ENCODE measurements at regions not wholly inside any gene's neighbourhood (a gene's known extent, or its start where the extent isn't known, plus 50 kb on each side); places are given as distances from the start of the nearest gene placed in this dataset.

DNA sequence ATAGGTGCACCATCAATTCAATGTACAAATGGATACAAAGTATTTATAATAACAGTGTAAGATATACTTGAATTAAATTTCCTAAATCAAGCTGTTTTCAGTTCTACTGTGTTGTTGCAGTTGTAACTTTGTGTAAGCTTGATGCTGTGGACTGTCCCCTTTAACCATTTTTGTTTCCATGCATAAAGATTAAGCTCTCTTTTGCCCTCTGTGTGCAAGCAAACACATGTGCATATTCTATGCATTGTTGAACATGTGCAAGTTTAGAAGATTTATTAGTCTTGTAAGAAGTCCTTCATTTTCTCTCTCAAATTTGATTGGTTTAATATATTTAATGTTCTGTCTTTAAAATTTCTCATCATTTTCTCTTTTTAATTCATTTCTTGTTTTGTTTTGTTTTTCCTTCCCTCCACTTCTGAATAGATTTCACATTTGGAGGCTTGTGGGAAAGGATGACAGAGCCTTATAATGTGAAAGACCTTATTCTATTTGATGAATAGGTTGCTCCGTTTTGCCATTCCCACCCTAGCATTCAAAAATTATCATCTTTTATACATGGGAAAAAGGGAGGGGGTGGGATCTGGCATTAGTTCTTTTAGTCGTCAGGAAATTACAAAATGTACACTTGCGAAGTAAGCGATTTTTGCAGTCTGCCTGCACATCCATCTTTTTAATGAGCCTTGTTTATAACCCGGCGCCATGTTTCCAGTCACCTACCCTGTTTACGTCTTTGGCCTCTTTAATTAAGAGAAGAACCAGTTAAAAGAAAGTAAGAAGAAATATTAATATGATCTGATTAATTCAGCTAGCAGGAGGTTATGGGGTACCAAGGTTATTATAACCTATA, 961.5 kb upstream of the NR2F2 start:
- DNase-seq (ENCODE audit: low read depth in 2 of 2), result no peak

DNA sequence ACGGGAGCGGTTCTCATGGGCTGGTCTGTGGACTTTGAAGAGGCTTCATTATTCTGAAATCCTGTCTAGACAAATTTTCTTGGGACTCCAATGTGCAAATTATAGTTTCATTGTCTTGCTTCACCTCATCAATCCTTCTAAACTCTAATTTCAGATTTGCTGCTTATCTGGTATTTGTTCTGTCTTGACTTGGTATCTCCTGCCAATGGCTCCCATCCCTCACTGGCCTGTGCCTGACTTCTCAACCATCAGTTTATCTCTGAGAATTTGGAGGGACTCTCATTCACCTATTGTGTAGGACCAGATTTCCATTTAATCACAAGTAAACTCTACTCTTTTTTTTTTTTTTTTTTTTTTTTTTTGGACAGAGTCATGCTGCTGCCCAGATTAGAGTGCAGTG, 960.2 kb upstream of the NR2F2 start:
- no peak for DNase-seq (ENCODE audit: low read depth in 2 of 2)

DNA sequence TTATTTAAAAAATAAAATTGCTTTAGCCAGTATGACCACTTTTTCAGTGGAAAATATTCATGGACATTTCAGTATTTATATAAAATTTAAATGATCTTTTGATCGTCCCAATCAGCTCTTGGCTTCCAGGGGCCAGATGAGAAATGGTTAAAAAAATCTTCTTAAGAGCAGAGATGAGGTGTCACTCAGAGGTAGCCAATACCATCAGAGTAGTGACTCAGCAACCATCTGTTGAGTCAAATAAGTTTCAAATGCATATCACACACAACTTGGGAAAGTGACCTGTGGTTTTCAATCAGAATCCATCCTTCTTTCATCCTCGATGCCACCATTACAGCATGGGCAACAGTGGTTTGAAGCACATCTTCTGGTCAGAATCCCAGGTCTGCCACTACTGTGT, 958.8 kb upstream of the NR2F2 start:
- DNase-seq (ENCODE audit: low read depth in 2 of 2), result no peak

DNA sequence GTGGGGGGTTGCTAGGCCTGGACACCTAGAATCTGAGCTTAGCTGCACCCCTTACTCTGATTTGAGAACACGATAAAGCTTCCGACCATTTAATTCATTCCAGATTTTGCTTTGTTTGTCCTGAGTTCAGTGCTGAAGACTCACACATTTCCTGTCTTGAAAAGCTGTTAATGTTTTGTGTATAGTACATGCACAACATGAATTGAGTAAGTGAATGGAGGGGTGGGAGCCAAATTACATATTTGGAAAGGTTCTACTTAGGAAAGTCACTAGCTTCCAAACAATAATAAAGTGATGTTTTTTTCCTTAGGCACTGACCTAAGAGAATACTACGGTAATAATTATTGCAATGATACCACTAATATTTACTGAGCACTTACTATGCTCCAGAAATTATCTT, 955.2 kb upstream of the NR2F2 start:
- no peak for DNase-seq (ENCODE audit: low read depth in 2 of 2)

DNA sequence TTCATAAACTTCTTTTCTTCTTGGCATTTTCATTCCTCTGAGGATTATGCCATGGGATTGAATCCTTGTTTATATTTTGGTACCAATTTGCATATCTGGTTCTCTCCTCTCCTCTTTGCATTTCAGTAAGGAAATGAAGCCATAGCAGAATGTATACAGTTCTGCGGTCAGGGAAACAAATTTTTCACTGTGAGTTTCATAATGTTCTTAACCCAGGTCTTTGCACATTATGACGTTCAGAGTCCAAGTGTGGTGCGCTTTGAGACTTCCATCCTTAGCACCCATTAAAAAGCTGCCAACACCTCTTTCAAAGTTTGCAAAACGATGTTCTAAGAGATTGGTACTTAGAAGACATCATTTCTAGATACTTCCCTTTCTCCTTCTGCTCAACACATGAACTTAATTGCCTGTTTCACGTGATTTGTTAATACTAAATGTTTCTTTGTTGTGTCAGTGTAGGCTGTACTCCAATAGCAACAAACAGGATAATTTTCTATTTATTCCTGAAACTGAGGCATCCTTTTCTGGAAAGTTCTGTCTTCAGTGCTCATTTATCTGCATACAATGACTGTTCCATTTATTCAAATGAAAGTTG, 953.1 kb upstream of the NR2F2 start:
- no peak for DNase-seq (ENCODE audit: low read depth in 2 of 2)

DNA sequence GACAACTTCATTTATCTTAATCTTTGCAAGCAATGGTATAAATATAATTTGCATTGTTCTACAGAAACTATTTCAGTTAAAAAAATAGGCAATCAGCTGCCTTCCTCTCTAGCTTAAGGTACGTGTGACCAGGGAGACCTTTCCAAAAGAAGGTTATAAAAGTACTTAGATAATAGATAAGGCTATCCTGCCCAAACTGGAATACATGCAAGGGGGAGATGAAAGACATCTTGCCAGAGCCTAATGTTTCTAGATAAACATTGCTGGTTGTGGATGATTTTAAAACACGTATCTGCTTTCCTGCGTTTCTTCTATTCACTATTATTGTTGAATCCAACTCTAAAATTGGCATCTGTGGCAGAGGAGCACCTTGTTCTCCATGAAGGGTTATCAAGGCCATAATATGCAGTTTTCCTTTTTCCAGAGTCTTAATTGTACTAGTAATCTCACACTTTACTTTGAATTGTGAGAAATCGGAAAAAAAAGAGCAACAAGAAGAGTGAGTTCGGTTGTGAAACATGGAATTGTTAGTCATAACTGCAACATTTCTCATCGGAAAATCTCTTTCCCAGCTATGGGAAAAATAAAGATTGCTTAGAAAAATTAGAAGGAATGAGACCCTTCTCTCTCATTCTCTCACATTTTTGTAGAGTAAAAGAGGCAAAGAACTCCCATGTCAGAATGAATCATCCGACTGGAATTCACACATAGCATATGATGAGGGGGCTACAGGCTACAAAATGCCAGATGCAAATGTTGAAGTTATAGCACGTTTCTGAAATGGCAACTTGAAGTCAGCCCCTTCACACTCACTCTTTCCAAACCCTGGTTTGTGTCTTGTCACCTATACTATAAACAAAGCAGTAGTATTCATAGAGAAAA, 936.1 kb upstream of the NR2F2 start:
- DNase-seq (ENCODE audit: low read depth in 2 of 2), result no peak

DNA sequence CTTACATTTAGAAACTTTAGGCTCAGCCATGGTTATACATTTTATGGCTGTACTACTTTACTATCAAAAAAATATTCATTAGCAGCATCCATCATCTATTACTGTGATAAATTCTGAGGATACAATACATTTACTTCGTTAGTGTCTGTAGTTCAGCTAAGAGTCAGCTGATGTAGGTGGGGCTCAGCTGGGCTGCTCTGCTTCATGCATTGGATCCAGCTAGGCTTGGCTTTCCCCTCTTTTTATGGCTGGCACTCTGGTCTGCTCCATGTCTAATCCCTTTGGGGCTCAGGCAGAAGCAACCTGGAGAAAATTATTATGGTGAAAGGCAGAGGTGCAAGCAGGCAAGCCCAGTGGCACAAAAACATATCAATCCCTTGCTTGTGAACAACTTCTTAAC, 930.1 kb upstream of the NR2F2 start:
- no peak for DNase-seq (ENCODE audit: low read depth in 2 of 2)

DNA sequence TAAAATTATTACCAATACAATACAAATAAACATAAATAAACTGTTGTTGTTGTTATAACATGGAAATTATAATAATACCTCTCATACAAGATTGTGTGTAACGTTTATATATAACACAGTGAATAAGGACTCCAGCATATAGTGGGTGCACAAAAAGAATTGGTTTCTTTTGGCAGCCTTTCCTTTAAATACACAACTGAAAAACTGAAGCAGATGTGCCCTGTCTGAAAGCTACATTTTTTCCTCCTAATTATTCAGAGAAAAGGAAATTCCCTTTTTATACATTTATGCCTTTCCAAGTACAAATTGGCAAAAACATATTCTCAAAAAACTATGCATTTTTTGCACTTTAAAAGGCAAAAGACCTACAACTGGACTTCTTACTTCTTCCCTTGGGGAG, 928.9 kb upstream of the NR2F2 start:
- no peak for DNase-seq (ENCODE audit: low read depth in 2 of 2)

DNA sequence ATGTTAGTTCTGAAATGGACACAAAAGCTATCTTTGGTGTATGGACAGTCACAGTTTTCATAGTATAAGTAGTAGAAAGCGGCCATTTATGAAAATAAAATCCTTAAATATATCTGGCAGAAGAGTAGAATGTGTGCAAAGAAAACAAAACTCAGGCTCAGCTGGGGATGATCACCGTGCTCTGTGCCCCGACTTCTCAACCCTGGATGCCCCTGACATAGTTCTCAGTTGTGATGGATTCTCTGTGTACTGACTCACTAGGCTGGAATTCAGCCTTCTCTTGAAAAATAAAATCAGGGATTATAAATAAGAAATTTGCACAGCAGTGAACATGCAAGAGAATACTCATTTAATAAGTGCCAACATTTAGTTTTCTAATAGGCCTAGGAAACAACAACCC, 925.1 kb upstream of the NR2F2 start:
- DNase-seq (ENCODE audit: low read depth in 2 of 2), result no peak

DNA sequence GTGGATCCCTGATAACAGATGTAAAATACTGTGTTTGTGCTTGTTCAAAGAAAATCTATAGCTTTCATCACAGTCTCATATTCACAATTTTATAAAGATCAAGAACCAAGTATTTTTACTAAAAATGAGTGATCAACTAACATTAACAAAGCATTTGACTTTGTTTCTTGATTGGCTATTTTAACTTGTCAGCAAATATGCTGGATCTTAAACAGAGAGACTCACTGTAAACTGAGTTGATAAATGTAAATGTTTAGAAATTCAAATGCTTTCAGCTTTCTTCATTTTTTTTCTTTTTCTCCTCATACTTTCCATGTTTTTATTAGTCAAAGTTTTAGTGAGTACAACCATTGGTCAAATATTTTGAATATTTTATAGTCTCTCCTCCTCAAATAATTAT, 923.0 kb upstream of the NR2F2 start:
- DNase-seq (ENCODE audit: low read depth in 2 of 2), result no peak

DNA sequence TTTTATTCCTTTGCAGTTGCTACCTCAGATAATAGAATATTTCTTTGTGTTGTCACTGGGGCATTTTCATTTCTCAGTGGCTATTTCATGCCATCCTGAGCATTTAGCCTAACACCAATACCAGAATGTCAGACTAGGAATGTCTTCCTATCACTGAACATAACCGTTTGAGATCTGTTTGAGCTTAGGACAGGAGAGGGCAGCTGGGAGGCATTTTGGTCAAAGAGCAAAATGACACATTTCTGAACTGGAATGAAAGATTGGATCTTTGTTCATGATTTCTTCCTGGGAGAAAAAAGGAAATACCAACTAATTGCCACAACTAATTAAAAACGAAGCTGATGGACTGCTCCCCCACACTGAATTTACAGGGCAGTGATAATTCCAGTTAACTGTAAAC, 921.3 kb upstream of the NR2F2 start:
- no peak for DNase-seq (ENCODE audit: low read depth in 2 of 2)

DNA sequence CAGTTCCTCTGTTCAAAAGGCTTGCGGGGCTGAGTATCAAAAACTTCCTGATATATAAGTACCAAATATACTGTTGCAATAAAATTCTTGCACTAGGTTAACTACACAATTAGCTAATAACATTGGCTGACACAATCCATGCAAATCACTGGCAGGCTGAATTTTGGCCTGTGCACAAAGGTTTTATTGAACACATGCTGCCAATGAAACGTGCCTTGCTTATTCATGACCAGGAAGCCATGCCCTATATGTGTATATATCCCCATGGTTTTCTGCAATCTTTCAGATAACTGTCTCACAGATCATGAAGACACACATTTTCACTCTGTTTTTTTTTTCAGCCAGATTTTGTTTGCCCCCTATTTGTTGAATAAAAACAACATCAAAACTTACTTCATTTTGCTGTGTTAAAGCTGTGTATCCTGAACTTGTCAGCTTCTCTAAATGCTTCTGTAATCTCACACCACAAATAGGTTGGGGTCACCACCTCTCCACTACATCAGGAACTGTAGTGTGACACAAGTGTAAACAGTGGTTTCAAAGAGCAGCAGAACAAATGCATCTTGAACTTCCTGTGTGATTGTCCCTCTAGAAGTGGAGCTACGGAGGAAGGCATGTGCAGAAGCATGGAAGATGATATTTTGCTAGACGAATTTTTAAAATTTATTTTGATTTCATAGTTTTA, 920.7 kb upstream of the NR2F2 start:
- DNase-seq (ENCODE audit: low read depth in 2 of 2), result no peak

DNA sequence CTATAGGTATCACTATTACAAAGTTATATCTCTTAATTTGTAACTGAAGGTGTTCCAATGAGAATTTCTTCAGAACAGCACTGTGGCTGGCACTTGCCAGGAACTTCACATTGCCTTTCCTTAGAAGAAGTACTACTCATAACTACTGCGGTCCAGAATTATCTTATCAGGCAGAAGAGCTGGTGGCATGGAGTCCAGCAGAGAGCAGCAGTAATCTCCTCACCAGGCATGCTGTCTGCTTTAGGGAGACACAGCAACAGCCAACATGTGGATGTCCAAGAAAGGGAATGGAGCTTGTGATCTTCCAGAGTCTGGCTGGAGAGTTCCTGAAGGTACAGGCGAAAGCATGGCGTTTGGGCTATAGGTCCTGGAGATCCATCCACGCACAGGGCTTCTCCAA, 919.7 kb upstream of the NR2F2 start:
- DNase-seq (ENCODE audit: low read depth in 2 of 2), result no peak

DNA sequence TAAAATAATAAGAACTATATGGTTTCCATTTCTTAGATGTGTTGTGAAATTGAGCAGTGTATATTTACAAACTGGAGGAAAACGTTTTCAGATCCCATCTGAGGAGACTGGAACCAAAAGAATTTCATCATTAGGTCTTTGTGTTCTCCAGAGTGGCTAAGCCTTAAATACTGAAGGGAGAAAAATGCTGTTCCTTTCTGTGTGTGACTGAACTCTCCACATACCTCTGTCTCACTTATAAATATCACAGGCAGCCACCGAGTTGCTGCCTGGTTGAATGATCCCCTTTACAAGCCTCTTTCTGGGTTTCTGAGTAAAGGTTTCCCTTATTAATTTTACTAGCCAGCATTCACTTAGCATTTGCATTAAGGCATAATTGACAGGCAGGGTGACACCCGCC, 913.9 kb upstream of the NR2F2 start:
- no peak for DNase-seq (ENCODE audit: low read depth in 2 of 2)

DNA sequence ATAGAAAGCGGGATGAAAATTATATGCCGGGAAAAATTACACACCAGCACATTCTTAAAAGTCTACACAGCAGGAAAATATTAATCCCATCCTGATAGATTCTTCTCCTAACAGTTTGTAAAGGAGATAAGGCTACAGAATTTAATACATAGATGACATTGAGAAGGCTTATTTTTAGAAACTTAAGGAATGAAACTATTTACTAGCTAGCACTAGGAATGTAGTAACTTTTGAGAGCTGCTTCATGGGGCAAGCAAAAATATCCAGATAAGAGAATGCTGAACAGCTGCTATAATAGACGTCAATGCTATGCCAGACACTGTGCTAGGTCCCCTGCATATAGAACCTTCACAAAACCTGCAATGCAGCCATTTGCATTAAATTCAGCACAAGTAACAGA, 912.7 kb upstream of the NR2F2 start:
- DNase-seq (ENCODE audit: low read depth in 2 of 2), result no peak

DNA sequence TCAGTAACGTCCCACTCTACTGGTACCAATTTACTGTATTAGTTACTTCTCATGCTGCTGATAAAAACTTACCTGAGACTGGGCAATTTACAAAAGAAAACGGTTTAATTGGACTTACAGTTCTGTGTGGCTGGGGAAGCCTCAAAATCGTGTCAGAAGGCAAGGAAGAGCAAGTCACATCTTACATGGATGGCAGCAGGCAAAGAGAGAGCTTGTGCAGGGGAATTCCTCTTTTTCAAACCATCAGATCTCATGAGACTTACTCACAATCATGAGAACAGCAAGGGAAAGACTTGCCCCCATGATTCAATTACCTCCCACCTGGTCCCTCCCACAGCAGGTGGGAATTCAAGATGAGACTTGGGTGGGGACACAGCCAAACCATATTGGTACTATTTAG, 908.2 kb upstream of the NR2F2 start:
- no peak for DNase-seq (ENCODE audit: low read depth in 2 of 2)

DNA sequence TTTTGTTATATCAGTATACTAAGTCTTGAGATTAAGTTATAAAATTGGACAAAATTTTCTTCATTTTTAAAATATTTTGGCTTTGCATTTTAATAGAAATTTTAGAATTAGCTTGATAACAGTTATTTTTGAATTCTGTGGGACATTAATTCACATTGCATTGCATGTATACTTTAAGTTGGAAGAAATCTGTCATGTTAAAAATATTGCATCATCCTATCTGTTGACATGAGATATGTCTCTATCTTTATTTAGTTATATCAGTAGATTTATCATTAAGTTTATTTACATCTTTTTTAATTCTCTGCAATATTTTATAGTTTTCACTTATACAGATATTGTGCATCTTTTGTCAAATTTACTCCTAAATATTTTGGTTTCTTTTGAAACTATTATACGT, 904.6 kb upstream of the NR2F2 start:
- no peak for DNase-seq (ENCODE audit: low read depth in 2 of 2)

DNA sequence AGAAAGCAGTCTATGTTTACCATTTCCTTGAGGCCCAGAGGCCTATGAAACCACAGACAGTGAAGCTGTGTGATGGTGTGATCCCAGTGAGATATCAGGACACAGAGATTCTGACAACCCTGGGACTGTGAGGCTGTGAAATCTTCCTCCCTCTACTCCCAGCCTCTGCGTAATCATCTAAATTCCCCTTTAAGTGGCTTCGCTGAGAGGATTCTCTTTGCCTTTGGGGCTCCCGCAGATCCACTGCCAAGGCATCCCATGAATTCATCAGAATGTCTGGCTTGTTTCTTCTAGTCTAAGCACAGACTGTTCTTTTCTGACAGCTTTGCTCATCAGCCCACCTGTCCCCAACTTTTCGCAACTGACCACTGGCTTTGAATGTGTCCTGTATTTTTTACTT, 901.2 kb upstream of the NR2F2 start:
- no peak for DNase-seq (ENCODE audit: low read depth in 2 of 2)

DNA sequence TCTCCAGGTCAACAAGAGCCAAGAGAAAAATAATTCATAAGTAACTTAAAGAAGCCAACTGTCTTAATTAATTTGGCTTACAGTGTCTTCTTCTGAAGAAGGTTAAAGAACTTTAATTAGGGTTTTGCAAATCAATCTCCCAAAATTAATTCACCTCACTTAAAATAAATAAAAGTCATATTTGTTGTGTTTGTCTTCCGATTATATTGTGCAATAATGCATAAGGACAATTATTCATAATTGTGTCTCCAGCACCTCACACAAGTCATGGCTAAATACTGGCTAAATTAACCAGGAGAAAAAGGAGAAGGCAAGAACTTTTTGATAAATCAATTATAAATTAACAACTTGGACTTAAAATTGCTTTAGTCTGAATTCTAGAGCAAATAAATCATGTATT, 899.0 kb upstream of the NR2F2 start:
- DNase-seq (ENCODE audit: low read depth in 2 of 2), result no peak

DNA sequence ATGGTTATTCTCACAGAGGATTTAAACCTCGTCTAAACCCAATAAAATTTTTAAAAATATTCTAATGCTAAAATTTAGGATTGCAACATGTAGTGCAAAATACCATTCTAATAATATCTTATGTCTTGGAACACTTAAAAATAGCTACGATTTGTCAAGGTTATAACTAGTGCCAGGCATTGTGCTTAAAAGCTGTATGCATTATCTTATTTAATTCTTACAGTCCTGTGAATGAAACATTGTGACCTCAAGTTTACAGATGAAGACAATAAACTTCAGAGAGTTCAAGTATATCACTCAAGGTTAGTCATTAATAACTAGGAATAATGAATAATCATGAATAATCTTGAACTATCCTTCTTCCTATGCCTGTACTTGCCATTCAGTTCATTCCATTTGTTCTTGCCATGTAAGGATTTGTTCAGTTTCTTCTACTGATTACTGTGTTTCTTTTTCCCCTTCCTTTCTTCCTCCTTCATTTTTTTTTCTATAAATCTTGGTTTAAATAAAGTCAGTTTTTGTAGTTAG, 897.6 kb upstream of the NR2F2 start:
- DNase-seq (ENCODE audit: low read depth in 2 of 2), result no peak

DNA sequence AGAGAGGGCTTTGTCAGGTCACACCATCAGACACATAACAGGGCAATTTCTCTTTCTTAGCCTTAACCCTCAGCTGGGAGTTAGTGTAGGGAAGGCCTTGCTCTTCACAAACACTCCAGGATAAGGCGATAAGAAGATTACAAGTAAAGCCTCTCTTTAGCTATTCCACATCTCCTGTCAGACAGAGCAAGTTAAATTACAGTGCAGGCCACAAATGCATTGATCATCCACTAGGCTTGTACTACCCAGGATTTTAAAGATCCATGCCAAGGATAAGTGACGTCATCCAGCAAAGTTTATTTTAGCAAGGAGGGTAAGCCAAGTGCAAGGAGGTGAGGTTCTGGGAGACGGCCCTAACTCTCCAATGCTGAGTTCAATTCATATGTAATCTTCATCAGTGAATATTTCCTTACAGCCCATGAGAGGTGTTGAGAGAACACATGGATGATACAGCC, 890.6 kb upstream of the NR2F2 start:
- no peak for DNase-seq (ENCODE audit: low read depth in 2 of 2)

DNA sequence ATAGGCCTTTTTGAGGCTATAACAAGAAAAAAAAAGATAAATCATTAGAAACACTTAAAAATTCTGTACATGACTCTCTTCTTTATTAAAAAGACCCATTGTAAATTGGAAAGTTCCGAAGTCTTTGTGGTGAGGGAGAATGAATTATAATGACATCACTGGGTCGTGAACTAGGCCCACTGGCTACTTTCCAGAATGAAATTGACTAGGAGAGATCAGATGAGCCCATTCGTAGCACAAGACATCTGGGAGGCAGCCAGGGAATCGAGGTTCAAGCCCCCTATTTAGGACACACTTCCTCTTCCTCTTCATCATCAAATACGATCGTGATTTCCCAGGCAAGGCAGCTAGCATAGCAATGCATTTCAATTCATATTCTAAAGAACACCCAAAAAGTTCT, 889.8 kb upstream of the NR2F2 start:
- DNase-seq (ENCODE audit: low read depth in 2 of 2), result no peak

Measured in stimulated activated CD4-positive, alpha-beta T cell treated with anti-CD3 and anti-CD28 coated beads, Interleukin-15, amount 100 ng/mL, for 48 hours (primary cell).